Ishikawa (cell line): ENCODE measurements at regions not wholly inside any gene's neighbourhood (a gene's known extent, or its start where the extent isn't known, plus 50 kb on each side); places are given as distances from the start of the nearest gene placed in this dataset.

Experiments
- EP300 ChIP-seq: IDR thresholded peaks from 2 replicates; pipeline ENCODE4 v1.6.1; 2012; ENCODE audit warnings: borderline replicate concordance
- RAD21 ChIP-seq: IDR thresholded peaks from 2 replicates; pipeline ENCODE4 v1.6.1; 2012; ENCODE audit warnings: low read depth
- REST ChIP-seq: IDR thresholded peaks from 2 replicates; pipeline ENCODE4 v1.6.1; 2012; ENCODE audit warnings: low read depth, mild to moderate bottlenecking
- TF ChIP-seq, protein P1 (sequence below): IDR thresholded peaks from 2 replicates; pipeline ENCODE4 v1.6.1; 2012
- TF ChIP-seq, protein P2 (sequence below): IDR thresholded peaks from 2 replicates; pipeline ENCODE4 v1.6.1; 2012

GRCh38 chr12:66963901-66964300, 285.0 kb upstream of the GRIP1 start:
- TF ChIP-seq, protein P1, sequence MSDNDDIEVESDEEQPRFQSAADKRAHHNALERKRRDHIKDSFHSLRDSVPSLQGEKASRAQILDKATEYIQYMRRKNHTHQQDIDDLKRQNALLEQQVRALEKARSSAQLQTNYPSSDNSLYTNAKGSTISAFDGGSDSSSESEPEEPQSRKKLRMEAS, result no peak
- TF ChIP-seq EP300 (no peak), RAD21 (no peak), REST (no peak)
- TF ChIP-seq, protein P2, sequence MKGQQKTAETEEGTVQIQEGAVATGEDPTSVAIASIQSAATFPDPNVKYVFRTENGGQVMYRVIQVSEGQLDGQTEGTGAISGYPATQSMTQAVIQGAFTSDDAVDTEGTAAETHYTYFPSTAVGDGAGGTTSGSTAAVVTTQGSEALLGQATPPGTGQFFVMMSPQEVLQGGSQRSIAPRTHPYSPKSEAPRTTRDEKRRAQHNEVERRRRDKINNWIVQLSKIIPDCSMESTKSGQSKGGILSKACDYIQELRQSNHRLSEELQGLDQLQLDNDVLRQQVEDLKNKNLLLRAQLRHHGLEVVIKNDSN, result no peak
